ENCODE measurements at regions not wholly inside any gene's neighbourhood (a gene's known extent, or its start where the extent isn't known, plus 50 kb on each side); places are given as distances from the start of the nearest gene placed in this dataset.

DNA sequence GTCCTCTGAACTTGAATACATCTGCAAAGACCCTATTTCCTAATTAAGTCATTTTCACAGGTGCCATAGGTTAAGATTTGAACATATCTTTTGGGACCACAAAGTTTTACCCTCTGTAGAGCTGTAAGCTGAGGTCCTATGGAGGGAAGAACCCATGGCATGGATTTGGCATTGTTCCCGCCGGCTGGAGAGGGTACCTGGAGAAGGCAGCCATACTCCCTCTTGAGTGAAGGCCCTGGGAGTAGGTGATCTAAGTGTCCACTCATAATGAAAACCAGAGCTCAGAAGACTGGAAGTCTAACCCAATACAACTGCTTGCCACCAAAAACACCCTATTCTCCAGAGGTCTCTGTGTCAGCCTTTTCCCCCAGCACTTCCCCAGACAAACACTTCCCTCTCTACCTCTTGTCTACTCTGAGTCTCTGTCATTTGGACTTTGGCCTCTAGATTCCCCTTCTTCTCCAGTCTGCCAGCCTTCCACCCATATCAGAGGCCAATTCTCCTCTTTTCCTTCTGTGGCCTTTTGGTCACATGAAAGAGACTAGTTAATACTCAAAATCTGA lies 363.9 kb downstream of the MAFB start:
- TF ChIP-seq EZH2phosphoT487 (conservative IDR thresholded peaks at IDR 0.05; ENCODE audit: low read length) = no peak
- TF ChIP-seq, protein P1, sequence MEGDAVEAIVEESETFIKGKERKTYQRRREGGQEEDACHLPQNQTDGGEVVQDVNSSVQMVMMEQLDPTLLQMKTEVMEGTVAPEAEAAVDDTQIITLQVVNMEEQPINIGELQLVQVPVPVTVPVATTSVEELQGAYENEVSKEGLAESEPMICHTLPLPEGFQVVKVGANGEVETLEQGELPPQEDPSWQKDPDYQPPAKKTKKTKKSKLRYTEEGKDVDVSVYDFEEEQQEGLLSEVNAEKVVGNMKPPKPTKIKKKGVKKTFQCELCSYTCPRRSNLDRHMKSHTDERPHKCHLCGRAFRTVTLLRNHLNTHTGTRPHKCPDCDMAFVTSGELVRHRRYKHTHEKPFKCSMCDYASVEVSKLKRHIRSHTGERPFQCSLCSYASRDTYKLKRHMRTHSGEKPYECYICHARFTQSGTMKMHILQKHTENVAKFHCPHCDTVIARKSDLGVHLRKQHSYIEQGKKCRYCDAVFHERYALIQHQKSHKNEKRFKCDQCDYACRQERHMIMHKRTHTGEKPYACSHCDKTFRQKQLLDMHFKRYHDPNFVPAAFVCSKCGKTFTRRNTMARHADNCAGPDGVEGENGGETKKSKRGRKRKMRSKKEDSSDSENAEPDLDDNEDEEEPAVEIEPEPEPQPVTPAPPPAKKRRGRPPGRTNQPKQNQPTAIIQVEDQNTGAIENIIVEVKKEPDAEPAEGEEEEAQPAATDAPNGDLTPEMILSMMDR (IDR thresholded peaks at IDR 0.05; ENCODE audit: insufficient read depth, low read length, poor library complexity, severe bottlenecking) = no peak

Measured in SU-DHL-6 (cell line).